GM12878 (cell line): ENCODE measurements at regions not wholly inside any gene's neighbourhood (a gene's known extent, or its start where the extent isn't known, plus 50 kb on each side); places are given as distances from the start of the nearest gene placed in this dataset.

Experiments used
- ATAC-seq: fragments of 200-7000 bp; cut with Tn5 transposase; 3 replicates; pipeline ENCODE4 v1.9.1; 2020; ENCODE audit warnings: mild to moderate bottlenecking, moderate library complexity
- BruUV-seq: library from RNA; stranded (reverse); fragments of 400-500 nt; replicated peaks from 2 replicates; lab custom pipeline; 2021; lab: Mats Ljungman, UMichigan
- CTCF ChIA-PET: fragments of 300-600 bp; sonication (Branson Sonifier 250); formaldehyde crosslinking; extraction: SDS; loops from one replicate; lab custom pipeline; 2021; ENCODE audit warnings: inconsistent platforms; lab: Yijun Ruan, JAX
- POLR2A ChIA-PET: fragments of 350-600 bp; formaldehyde crosslinking; extraction: SDS; loops from one replicate; lab custom pipeline; 2021; ENCODE audit warnings: inconsistent platforms; lab: Charles Lee
- RAD21 ChIA-PET: fragments of 300-600 bp; sonication (Branson Sonifier 250); formaldehyde crosslinking; loops from one replicate; lab custom pipeline; 2023; ENCODE audit warnings: antibody characterized with exemption; ENCODE audit not compliant: unreplicated experiment; lab: Charles Lee
- SMC1A ChIA-PET: fragments of 300-600 bp; sonication (Branson Sonifier 250); formaldehyde crosslinking; loops from one replicate; lab custom pipeline; 2023; ENCODE audit not compliant: unreplicated experiment, uncharacterized antibody; lab: Charles Lee
- DNase-seq: peaks from one replicate; pipeline ENCODE4 v3.0.0-alpha.2; 2011; ENCODE audit warnings: low read depth, low spot score
- FAIRE-seq: peaks from 3 replicates; lab custom pipeline; 2011; peaks lifted over from hg19 to GRCh38; lab: Jason Lieb, UNC
- H2AFZ ChIP-seq: 2 replicates; pipeline ENCODE4 v1.6.0; 2011; ENCODE audit warnings: low read depth, low read length, control low read depth; ENCODE audit not compliant: control insufficient read depth
- H3K27ac ChIP-seq: 2 replicates; pipeline ENCODE4 v1.5.1; 2011; ENCODE audit warnings: control low read depth; ENCODE audit not compliant: control insufficient read depth, insufficient read depth
- H3K27me3 ChIP-seq, 2 experiments: replicated peaks in 1 of 2; 2 replicates each; pipeline versions ENCODE4 v1.6.0 to v1.6.1; 2011; ENCODE audit warnings: low read length in 1 of 2; ENCODE audit not compliant: control insufficient read depth in 2 of 2, insufficient read depth in 2 of 2
- H3K36me3 ChIP-seq, 2 experiments: 2 replicates each; pipeline ENCODE4 v1.5.1; 2011; ENCODE audit warnings: low read length in 1 of 2; ENCODE audit not compliant: control insufficient read depth in 2 of 2, insufficient read depth in 2 of 2
- H3K4me1 ChIP-seq: 2 replicates; pipeline ENCODE4 v1.6.1; 2011; ENCODE audit warnings: mild to moderate bottlenecking, low read length, moderate library complexity, mixed read lengths; ENCODE audit not compliant: control insufficient read depth, insufficient read depth
- H3K4me2 ChIP-seq: 2 replicates; pipeline ENCODE4 v1.6.0; 2011; ENCODE audit warnings: control low read depth; ENCODE audit not compliant: control insufficient read depth, insufficient read depth
- H3K4me3 ChIP-seq: fragments of 200-600 bp; sonication (generic); 2 replicates; pipeline ENCODE4 v1.5.1; 2016
- H3K79me2 ChIP-seq: 2 replicates; pipeline ENCODE4 v1.6.0; 2011; ENCODE audit warnings: low read length; ENCODE audit not compliant: control insufficient read depth, insufficient read depth
- H3K9ac ChIP-seq: 2 replicates; pipeline ENCODE4 v1.8.0; 2011; ENCODE audit warnings: low read length, control low read depth, mixed read lengths; ENCODE audit not compliant: control insufficient read depth, insufficient read depth
- H3K9me3 ChIP-seq: replicated peaks from 3 replicates; pipeline ENCODE4 v1.5.1; 2011; ENCODE audit warnings: mild to moderate bottlenecking, low read length; ENCODE audit not compliant: control insufficient read depth, insufficient read depth
- H4K20me1 ChIP-seq: 2 replicates; pipeline ENCODE4 v1.6.0; 2011; ENCODE audit not compliant: control insufficient read depth, insufficient read depth
- E2F4 ChIP-seq: IDR thresholded peaks from 2 replicates; pipeline ENCODE4 v1.6.1; 2012; ENCODE audit warnings: low read depth, low read length, improper control_type of control experiment
- GABPA ChIP-seq: IDR thresholded peaks from 2 replicates; pipeline ENCODE4 v1.6.1; 2014; ENCODE audit warnings: antibody characterized with exemption, low read depth, mild to moderate bottlenecking, inconsistent platforms
- LARP7 ChIP-seq: fragments of 450-650 bp; IDR thresholded peaks from 2 replicates; pipeline ENCODE4 v1.6.1; 2017; ENCODE audit warnings: mild to moderate bottlenecking
- NFYA ChIP-seq: IDR thresholded peaks from 2 replicates; pipeline ENCODE4 v1.6.1; 2011; ENCODE audit warnings: low read depth, mild to moderate bottlenecking, low read length, improper control_type of control experiment, borderline replicate concordance
- POLR2A ChIP-seq: IDR thresholded peaks from 2 replicates; pipeline ENCODE4 v1.6.1; 2011; ENCODE audit warnings: low read depth, mild to moderate bottlenecking, low read length
- RAD21 ChIP-seq: IDR thresholded peaks from 2 replicates; pipeline ENCODE4 v1.6.1; 2011; ENCODE audit warnings: mild to moderate bottlenecking, low read depth, low read length, moderate library complexity; ENCODE audit not compliant: insufficient read depth
- RFX5 ChIP-seq: IDR thresholded peaks from 2 replicates; pipeline ENCODE4 v1.6.1; 2011; ENCODE audit warnings: low read depth, low read length, improper control_type of control experiment
- RUNX3 ChIP-seq: IDR thresholded peaks from 2 replicates; pipeline ENCODE4 v1.6.1; 2012; ENCODE audit warnings: low read length, inconsistent platforms
- SREBF1 ChIP-seq: IDR thresholded peaks from 2 replicates; pipeline ENCODE4 v1.6.1; 2012; ENCODE audit warnings: mild to moderate bottlenecking, low read length
- ZBTB33 ChIP-seq: fragments of 450-650 bp; IDR thresholded peaks from 2 replicates; pipeline ENCODE4 v1.6.1; 2017; ENCODE audit warnings: mild to moderate bottlenecking
- WGBS: methylation state at CpG from one replicate; pipeline ENCODE4 v1.1.6; 2016; ENCODE audit warnings: low lambda C conversion rate; ENCODE audit not compliant: insufficient replicate concordance, insufficient coverage; ENCODE audit errors: missing lambda C conversion rate; 5-methylcytosine and 5-hydroxymethylcytosine counted together
- in situ Hi-C: fragments of 300-500 bp; cut with MboI; formaldehyde crosslinking; loops from 9 replicates; pipeline ENCODE4 v1.14.3; 2018; ENCODE audit warnings: mixed read lengths
- intact Hi-C: fragments of 100-400 bp; cut with micrococcal nuclease; formaldehyde crosslinking; loops from one replicate; pipeline ENCODE4 v1.14.2; 2022; ENCODE audit not compliant: unreplicated experiment

- Histone ChIP-seq H2AFZ (no peak overlapping the region), H3K79me2 (no peaks in the 10 kb centered on the region), H3K4me1 (peaks cover 3% of the 10 kb centered on the region; the same call in 1 of the 2 replicates), H3K27ac (no peak overlapping the region), H3K4me2 (no peak overlapping the region), H3K9me3 (no peaks in the 10 kb centered on the region; the same call in 2 of the 3 replicates), H3K4me3 (no peak overlapping the region), H3K9ac (no peak overlapping the region), H4K20me1 (no peaks in the 10 kb centered on the region), H3K27me3 (no peaks in the 10 kb centered on the region), H3K36me3 (no peaks in the 10 kb centered on the region)
- DNase-seq: no peak
- 48% methylated on average over 3 of the region's 3 CpGs for WGBS
- FAIRE-seq: no peak
- no TSS peak for BruUV-seq
- ChIA-PET RAD21 (no interaction called here), CTCF (no interaction called here), POLR2A (no interaction called here), SMC1A (interaction anchor here (1.1 to 1.2 kb wide), 2 partner anchors 9 to 37 kb away, joined by 3 to 4 read pairs; no protein-coding TSS in a partner anchor)
- intact Hi-C loops (no loop called here), in situ Hi-C loops (no loop called here)
- TF ChIP-seq RAD21 (no peak), POLR2A (no peak), NFYA (no peak), RFX5 (no peak), E2F4 (no peak), SREBF1 (no peak), GABPA (no peak), RUNX3 (no peak), LARP7 (no peak), ZBTB33 (no peak)
- no peak for ATAC-seq
Observed at GRCh38 chr15:38091078-38091645, 156.7 kb downstream of the TMCO5A start.
